ENCODE measurements at regions not wholly inside any gene's neighbourhood (a gene's known extent, or its start where the extent isn't known, plus 50 kb on each side); places are given as distances from the start of the nearest gene placed in this dataset.

- TF ChIP-seq CTCF (IDR thresholded peaks at IDR 0.05), result no peak
- TF ChIP-seq POLR2A (IDR thresholded peaks at IDR 0.05; ENCODE audit: low read depth), result no peak
- no peak for TF ChIP-seq EP300 (IDR thresholded peaks at IDR 0.05)
- no peak for TF ChIP-seq POLR2AphosphoS5 (IDR thresholded peaks at IDR 0.05)
Measured at GRCh38 chr6:163707387-163708355, 293.2 kb downstream of the QKI start.

Measured in esophagus muscularis mucosa (tissue), 4 donors.